T-cell (primary cell): ENCODE measurements at regions not wholly inside any gene's neighbourhood (a gene's known extent, or its start where the extent isn't known, plus 50 kb on each side); places are given as distances from the start of the nearest gene placed in this dataset.
"Not testable (repeated sequence)": the region's sequence is repeated elsewhere in the genome, so short reads cannot be mapped to it uniquely, and the experiment has no call there.

Experiments
- ATAC-seq, 4 experiments: fragments of 200-7000 bp in 3 of 4; fragments of 150-1000 bp in 1 of 4; cut with Tn5 transposase; replicated peaks in 1 of 4; 1 replicate in 3 of 4; 2 replicates in 1 of 4; pipeline ENCODE4 v1.10.0; 2021; ENCODE audit warnings: moderate library complexity in 3 of 4, mild to moderate bottlenecking in 2 of 4, moderate number of reproducible peaks in 1 of 4
- CTCF ChIA-PET, 2 donors: fragments of 300-600 bp; sonication (Branson Sonifier 250); formaldehyde crosslinking; loops; one replicate each; lab custom pipeline; 2022; ENCODE audit warnings: antibody characterized with exemption in 2 of 2; lab: Charles Lee
- POLR2A ChIA-PET, 2 donors: fragments of 300-600 bp; sonication (Branson Sonifier 250); formaldehyde crosslinking; loops; one replicate each; lab custom pipeline; 2022; ENCODE audit warnings: antibody characterized with exemption in 2 of 2; lab: Charles Lee
- DNase-seq, 35 experiments: peaks; one replicate each; pipeline versions ENCODE4 v3.0.0 to v3.0.0-alpha.2; 2013 to 2023
- H3K27ac ChIP-seq: one replicate; pipeline ENCODE4 v1.5.1; 2013; ENCODE audit warnings: low read length
- H3K27me3 ChIP-seq, 2 experiments: replicated peaks in 1 of 2; 1 replicate in 1 of 2; 2 replicates in 1 of 2; pipeline versions ENCODE4 v1.6.1 to v1.7.0; 2013; ENCODE audit warnings: low read length in 1 of 2, mixed read lengths in 1 of 2; ENCODE audit not compliant: control insufficient read depth in 2 of 2, insufficient read depth in 2 of 2; ENCODE audit errors: extremely low read depth in 1 of 2
- H3K36me3 ChIP-seq, 2 donors: 1 replicate in 1 of 2; 2 replicates in 1 of 2; pipeline versions ENCODE4 v1.6.1 to v1.7.0; 2013; ENCODE audit warnings: low read length in 1 of 2; ENCODE audit not compliant: control insufficient read depth in 2 of 2, insufficient read depth in 1 of 2; ENCODE audit errors: extremely low read depth in 1 of 2
- H3K4me1 ChIP-seq, 2 experiments: 1 replicate in 1 of 2; 2 replicates in 1 of 2; pipeline versions ENCODE4 v1.6.1 to v1.7.0; 2013; ENCODE audit warnings: low read length in 2 of 2, mixed read lengths in 1 of 2; ENCODE audit not compliant: insufficient read depth in 2 of 2, control insufficient read depth in 1 of 2; ENCODE audit errors: extremely low read depth in 1 of 2
- H3K4me3 ChIP-seq, 2 donors: 1 replicate in 1 of 2; 2 replicates in 1 of 2; pipeline versions ENCODE4 v1.5.1 to v1.7.0; 2013; ENCODE audit warnings: mild to moderate bottlenecking in 2 of 2, low read length in 1 of 2, moderate library complexity in 1 of 2; ENCODE audit not compliant: control insufficient read depth in 1 of 2; ENCODE audit errors: extremely low read depth in 1 of 2
- H3K9me3 ChIP-seq: 2 replicates; pipeline ENCODE4 v1.7.0; 2013
- H3K27ac Mint-ChIP-seq, 2 donors: one replicate each; pipeline ENCODE4 v1.8.0; 2020 to 2021; ENCODE audit warnings: mild to moderate bottlenecking in 2 of 2, mixed read lengths in 2 of 2
- H3K27me3 Mint-ChIP-seq, 2 donors: one replicate each; pipeline ENCODE4 v1.8.0; 2021 to 2022; ENCODE audit warnings: mixed read lengths in 2 of 2
- H3K36me3 Mint-ChIP-seq: one replicate; pipeline ENCODE4 v1.8.0; 2021; ENCODE audit warnings: mixed read lengths
- H3K4me1 Mint-ChIP-seq, 3 donors: one replicate each; pipeline ENCODE4 v1.8.0; 2020 to 2022; ENCODE audit warnings: mixed read lengths in 3 of 3, mild to moderate bottlenecking in 1 of 3
- H3K4me3 Mint-ChIP-seq, 3 donors: one replicate each; pipeline ENCODE4 v1.8.0; 2020 to 2022; ENCODE audit warnings: mild to moderate bottlenecking in 3 of 3, mixed read lengths in 3 of 3, moderate library complexity in 3 of 3
- H3K9me3 Mint-ChIP-seq, 3 donors: one replicate each; pipeline ENCODE4 v1.8.0; 2020 to 2022; ENCODE audit warnings: mixed read lengths in 3 of 3
- WGBS: methylation state at CpG from one replicate; pipeline ENCODE4 v1.1.5; 2013; ENCODE audit warnings: missing lambda C conversion rate; ENCODE audit not compliant: insufficient coverage; 5-methylcytosine and 5-hydroxymethylcytosine counted together

DNA sequence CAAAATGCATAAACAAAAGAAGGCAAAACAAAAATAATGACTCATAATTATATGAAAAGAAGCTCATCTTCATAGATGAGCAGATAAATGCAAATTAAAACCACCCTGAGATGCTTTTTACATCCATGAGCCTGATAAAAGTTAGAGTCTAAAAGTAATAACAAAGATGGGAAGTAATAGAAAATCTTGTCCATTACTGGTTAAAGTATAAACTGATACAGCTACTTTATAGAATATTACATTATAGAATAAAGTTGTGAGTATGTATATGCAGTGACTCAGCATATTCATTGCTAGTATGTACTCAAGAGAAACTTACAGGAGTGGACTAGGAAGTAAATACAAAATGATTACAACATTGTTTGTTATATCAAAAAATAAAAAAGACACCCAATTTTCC lies 333.0 kb downstream of the OR4F29 start:
- DNase-seq, H3K4me3 ChIP-seq, H3K27me3 ChIP-seq, H3K9me3 ChIP-seq, ATAC-seq, H3K27ac Mint-ChIP-seq, H3K4me3 Mint-ChIP-seq, H3K4me1 Mint-ChIP-seq, H3K9me3 Mint-ChIP-seq, POLR2A ChIA-PET, H3K4me1 ChIP-seq, CTCF ChIA-PET, H3K27me3 Mint-ChIP-seq, H3K27ac ChIP-seq, H3K36me3 ChIP-seq, H3K36me3 Mint-ChIP-seq: not testable (repeated sequence)

GRCh38 chr1:115534-115933 lies 335.9 kb downstream of the OR4F29 start:
- H3K27ac Mint-ChIP-seq, DNase-seq, H3K4me3 ChIP-seq, H3K27me3 Mint-ChIP-seq, H3K4me1 ChIP-seq, POLR2A ChIA-PET, H3K4me1 Mint-ChIP-seq, ATAC-seq, H3K4me3 Mint-ChIP-seq, H3K36me3 ChIP-seq, H3K27me3 ChIP-seq, H3K9me3 Mint-ChIP-seq, H3K36me3 Mint-ChIP-seq, H3K9me3 ChIP-seq, CTCF ChIA-PET, H3K27ac ChIP-seq: not testable (repeated sequence)
- no CpG with 5 or more reads among the region's 2 CpGs for WGBS

DNA sequence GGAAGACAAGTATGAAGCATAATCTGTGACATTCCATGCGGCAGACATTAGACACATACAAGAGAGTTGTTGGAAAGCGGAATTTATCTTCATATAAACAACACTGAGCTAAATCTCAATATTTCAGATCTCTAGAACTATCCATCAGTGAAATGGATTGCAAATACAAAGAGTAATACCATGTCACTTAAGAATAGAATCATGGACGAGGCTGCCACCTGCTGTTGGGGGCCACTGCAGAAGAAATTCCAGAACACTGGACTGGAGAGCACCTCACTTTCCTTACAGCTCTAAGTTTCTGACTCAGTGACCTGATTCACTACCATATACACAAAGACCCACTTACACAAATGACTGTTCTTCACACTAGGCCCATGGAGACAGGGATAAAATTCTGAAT lies 346.7 kb downstream of the OR4F29 start:
- POLR2A ChIA-PET, H3K4me1 Mint-ChIP-seq, H3K9me3 ChIP-seq, H3K9me3 Mint-ChIP-seq, H3K27me3 ChIP-seq, H3K4me1 ChIP-seq, CTCF ChIA-PET, DNase-seq, ATAC-seq, H3K4me3 Mint-ChIP-seq, H3K27me3 Mint-ChIP-seq, H3K36me3 ChIP-seq, H3K27ac ChIP-seq, H3K27ac Mint-ChIP-seq, H3K4me3 ChIP-seq, H3K36me3 Mint-ChIP-seq: not testable (repeated sequence)
- WGBS, result no CpG with 5 or more reads among the region's 3 CpGs

GRCh38 chr1:99481-99880 lies 352.0 kb downstream of the OR4F29 start:
- H3K36me3 Mint-ChIP-seq, H3K27ac Mint-ChIP-seq, H3K27me3 ChIP-seq, POLR2A ChIA-PET, DNase-seq, H3K27ac ChIP-seq, H3K4me3 ChIP-seq, H3K36me3 ChIP-seq, H3K4me1 Mint-ChIP-seq, H3K27me3 Mint-ChIP-seq, H3K4me3 Mint-ChIP-seq, H3K9me3 ChIP-seq, ATAC-seq, H3K9me3 Mint-ChIP-seq, CTCF ChIA-PET, H3K4me1 ChIP-seq: not testable (repeated sequence)
- no CpG with 5 or more reads among the region's 3 CpGs for WGBS

DNA sequence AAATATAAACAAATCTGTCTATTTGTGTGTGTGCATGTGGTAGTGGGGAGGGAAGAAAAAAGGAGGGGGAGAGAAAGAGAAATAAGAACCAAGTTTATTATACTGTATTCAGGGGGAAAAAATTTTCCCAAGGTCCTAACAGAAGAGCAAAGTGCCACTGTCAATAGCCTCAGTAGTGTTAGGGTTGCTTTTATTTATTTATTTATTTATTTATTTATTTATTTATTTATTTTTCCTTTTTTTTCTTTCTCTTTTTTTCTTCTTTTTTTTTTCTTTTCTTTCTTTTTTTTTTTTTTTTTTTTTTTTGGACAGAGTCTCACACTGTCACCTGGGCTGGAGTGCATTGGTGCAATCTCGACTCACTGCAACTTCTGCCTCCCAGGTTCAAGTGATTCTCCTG lies 352.7 kb downstream of the OR4F29 start:
- H3K9me3 Mint-ChIP-seq, H3K4me3 Mint-ChIP-seq, ATAC-seq, H3K4me1 ChIP-seq, H3K36me3 ChIP-seq, H3K36me3 Mint-ChIP-seq, H3K4me1 Mint-ChIP-seq, DNase-seq, H3K27ac ChIP-seq, H3K27me3 ChIP-seq, H3K27me3 Mint-ChIP-seq, H3K27ac Mint-ChIP-seq, POLR2A ChIA-PET, H3K9me3 ChIP-seq, CTCF ChIA-PET, H3K4me3 ChIP-seq: not testable (repeated sequence)
- no CpG with 5 or more reads among the region's 1 CpG for WGBS

- H3K27ac ChIP-seq, H3K9me3 ChIP-seq, H3K9me3 Mint-ChIP-seq, H3K4me1 ChIP-seq, DNase-seq, H3K36me3 Mint-ChIP-seq, H3K4me1 Mint-ChIP-seq, CTCF ChIA-PET, H3K27me3 ChIP-seq, POLR2A ChIA-PET, H3K27me3 Mint-ChIP-seq, H3K27ac Mint-ChIP-seq, H3K4me3 Mint-ChIP-seq, H3K4me3 ChIP-seq, ATAC-seq, H3K36me3 ChIP-seq: not testable (repeated sequence)
- no CpG with 5 or more reads among the region's 4 CpGs for WGBS
These were observed 360.2 kb downstream of the OR4F29 start for GRCh38 chr1:91279-91678.

- CTCF ChIA-PET, H3K27me3 ChIP-seq, H3K9me3 Mint-ChIP-seq, DNase-seq, H3K4me1 ChIP-seq, ATAC-seq, H3K4me3 ChIP-seq, H3K4me1 Mint-ChIP-seq, H3K9me3 ChIP-seq, H3K36me3 ChIP-seq, H3K27me3 Mint-ChIP-seq, POLR2A ChIA-PET, H3K27ac ChIP-seq, H3K27ac Mint-ChIP-seq, H3K36me3 Mint-ChIP-seq, H3K4me3 Mint-ChIP-seq: not testable (repeated sequence)
- WGBS, result 66% methylated on average over 2 of the region's 9 CpGs
These were observed 363.4 kb downstream of the OR4F29 start for GRCh38 chr1:88110-88509.
